ENCODE measurements at regions not wholly inside any gene's neighbourhood (a gene's known extent, or its start where the extent isn't known, plus 50 kb on each side); places are given as distances from the start of the nearest gene placed in this dataset.

DNA sequence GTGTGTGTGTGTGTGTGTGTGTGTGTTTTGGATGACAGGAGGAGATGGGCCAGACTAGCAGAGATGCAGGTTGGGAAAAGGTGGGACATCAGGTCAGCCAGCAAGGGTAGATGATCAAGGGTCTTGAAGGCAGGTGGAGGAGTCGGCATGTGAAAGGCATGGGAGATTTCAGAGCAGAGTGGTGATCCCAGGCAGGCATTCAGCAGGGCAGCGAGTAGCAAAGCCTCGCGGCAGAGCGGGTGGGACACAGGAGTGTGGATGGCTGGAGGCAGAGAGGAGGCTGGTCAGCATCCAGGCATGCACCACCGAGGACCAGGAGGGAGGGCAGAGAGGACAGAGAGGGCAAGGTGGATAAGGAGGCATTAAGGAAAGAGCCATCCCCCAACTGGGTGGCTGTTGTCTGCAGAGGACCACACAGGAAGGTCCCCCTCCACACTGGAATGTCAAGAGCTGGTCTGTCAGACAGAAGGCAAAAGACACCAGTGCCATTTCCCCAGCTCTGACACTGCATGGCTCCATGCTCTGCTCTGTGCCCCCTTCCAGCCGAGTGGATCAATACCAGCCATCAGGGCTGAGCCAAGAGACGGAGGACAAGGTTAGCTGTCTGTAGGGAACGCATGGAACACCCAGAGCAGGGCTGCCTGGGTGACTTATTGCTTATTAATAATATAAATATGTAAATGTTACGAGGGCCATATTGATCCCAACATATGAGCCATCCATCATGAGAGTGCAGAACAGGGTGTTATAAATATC, 74.8 kb upstream of the RPL38 start:
- TF ChIP-seq, protein P1, sequence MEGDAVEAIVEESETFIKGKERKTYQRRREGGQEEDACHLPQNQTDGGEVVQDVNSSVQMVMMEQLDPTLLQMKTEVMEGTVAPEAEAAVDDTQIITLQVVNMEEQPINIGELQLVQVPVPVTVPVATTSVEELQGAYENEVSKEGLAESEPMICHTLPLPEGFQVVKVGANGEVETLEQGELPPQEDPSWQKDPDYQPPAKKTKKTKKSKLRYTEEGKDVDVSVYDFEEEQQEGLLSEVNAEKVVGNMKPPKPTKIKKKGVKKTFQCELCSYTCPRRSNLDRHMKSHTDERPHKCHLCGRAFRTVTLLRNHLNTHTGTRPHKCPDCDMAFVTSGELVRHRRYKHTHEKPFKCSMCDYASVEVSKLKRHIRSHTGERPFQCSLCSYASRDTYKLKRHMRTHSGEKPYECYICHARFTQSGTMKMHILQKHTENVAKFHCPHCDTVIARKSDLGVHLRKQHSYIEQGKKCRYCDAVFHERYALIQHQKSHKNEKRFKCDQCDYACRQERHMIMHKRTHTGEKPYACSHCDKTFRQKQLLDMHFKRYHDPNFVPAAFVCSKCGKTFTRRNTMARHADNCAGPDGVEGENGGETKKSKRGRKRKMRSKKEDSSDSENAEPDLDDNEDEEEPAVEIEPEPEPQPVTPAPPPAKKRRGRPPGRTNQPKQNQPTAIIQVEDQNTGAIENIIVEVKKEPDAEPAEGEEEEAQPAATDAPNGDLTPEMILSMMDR (IDR thresholded peaks at IDR 0.05), result no peak
- TF ChIP-seq POLR2A (IDR thresholded peaks at IDR 0.05), result no peak
- TF ChIP-seq POLR2AphosphoS5 (IDR thresholded peaks at IDR 0.05), result no peak

All from breast epithelium (tissue), 3 donors.